HepG2 (cell line): ENCODE measurements at regions not wholly inside any gene's neighbourhood (a gene's known extent, or its start where the extent isn't known, plus 50 kb on each side); places are given as distances from the start of the nearest gene placed in this dataset.

ENCODE experiments used
- ATAC-seq: fragments of 200-7000 bp; cut with Tn5 transposase; 3 replicates; pipeline ENCODE4 v1.9.1; 2020; ENCODE audit warnings: mild to moderate bottlenecking, moderate library complexity
- BruUV-seq: library from RNA; stranded (reverse); fragments of 400-500 nt; replicated peaks from 2 replicates; lab custom pipeline; 2021; lab: Mats Ljungman, UMichigan
- CTCF ChIA-PET: fragments of 300-600 bp; formaldehyde crosslinking; extraction: SDS; loops from one replicate; lab custom pipeline; 2021; ENCODE audit warnings: low total read pairs, inconsistent platforms, low intra/inter-chr PET ratio; lab: Yijun Ruan, JAX
- POLR2A ChIA-PET: fragments of 350-600 bp; sonication (Branson Sonifier 250); formaldehyde crosslinking; loops from one replicate; lab custom pipeline; 2020; ENCODE audit warnings: antibody characterized with exemption, inconsistent platforms; lab: Yijun Ruan, JAX
- DNase-seq: peaks from one replicate; pipeline ENCODE4 v3.0.0-alpha.2; 2015; ENCODE audit warnings: low spot score
- FAIRE-seq: peaks from 3 replicates; lab custom pipeline; 2011; peaks lifted over from hg19 to GRCh38; lab: Jason Lieb, UNC
- H2AFZ ChIP-seq: one replicate; pipeline ENCODE4 v1.6.1; 2011; ENCODE audit warnings: low read length, inconsistent platforms
- H3K27ac ChIP-seq: fragments of 300-600 bp; 3 replicates; pipeline ENCODE4 v1.8.0; 2011; ENCODE audit warnings: mixed run types, mild to moderate bottlenecking, mixed read lengths, low read length, inconsistent platforms; ENCODE audit not compliant: insufficient read depth; ENCODE audit errors: extremely low read length
- H3K27me3 ChIP-seq, 2 experiments: fragments of 200-600 bp in 1 of 2; 2 replicates in 1 of 2; 3 replicates in 1 of 2; pipeline versions ENCODE4 v1.6.0 to v1.8.0; 2011; ENCODE audit warnings: low read length in 2 of 2, mild to moderate bottlenecking in 2 of 2, moderate library complexity in 2 of 2, inconsistent platforms in 1 of 2; ENCODE audit not compliant: insufficient read depth in 2 of 2, control insufficient read depth in 1 of 2
- H3K36me3 ChIP-seq, 2 experiments: fragments of 200-600 bp in 1 of 2; replicated peaks in 1 of 2; 2 replicates in 1 of 2; 3 replicates in 1 of 2; pipeline versions ENCODE4 v1.5.1 to v1.8.0; 2011; ENCODE audit warnings: low read length in 2 of 2, inconsistent platforms in 1 of 2; ENCODE audit not compliant: insufficient read depth in 2 of 2, control insufficient read depth in 1 of 2
- H3K4me1 ChIP-seq: 2 replicates; pipeline ENCODE4 v1.5.1; 2012; ENCODE audit warnings: low read length, inconsistent platforms; ENCODE audit not compliant: insufficient read depth
- H3K4me2 ChIP-seq: 2 replicates; pipeline ENCODE4 v1.6.0; 2011; ENCODE audit warnings: low read depth, low read length, inconsistent platforms
- H3K4me3 ChIP-seq, 3 experiments: fragments of 200-600 bp in 1 of 3; sonication (generic), shearing (Covaris generic) in 1 of 3; replicated peaks in 1 of 3; 2 replicates each; pipeline ENCODE4 v1.5.1; 2011 to 2016; ENCODE audit warnings: low read length in 3 of 3, inconsistent platforms in 2 of 3, low read depth in 2 of 3, mild to moderate bottlenecking in 2 of 3, control low read depth in 1 of 3, mixed read lengths in 1 of 3; ENCODE audit not compliant: insufficient read depth in 1 of 3
- H3K79me2 ChIP-seq: one replicate; pipeline ENCODE4 v1.6.1; 2011; ENCODE audit warnings: low read length, inconsistent platforms; ENCODE audit not compliant: insufficient read depth
- H3K9ac ChIP-seq: 2 replicates; pipeline ENCODE4 v1.6.0; 2011; ENCODE audit warnings: mild to moderate bottlenecking, low read depth, low read length, inconsistent platforms; ENCODE audit not compliant: insufficient read depth
- H3K9me3 ChIP-seq: 2 replicates; pipeline ENCODE4 v1.5.1; 2012; ENCODE audit warnings: mild to moderate bottlenecking, low read length
- H4K20me1 ChIP-seq: 2 replicates; pipeline ENCODE4 v1.6.0; 2011; ENCODE audit warnings: inconsistent platforms, mild to moderate bottlenecking, low read length, moderate library complexity; ENCODE audit not compliant: insufficient read depth
- ELF4 ChIP-seq: sonication (generic); formaldehyde crosslinking; IDR thresholded peaks from 2 replicates; pipeline ENCODE4 v1.5.0; 2020; ENCODE audit warnings: missing genetic modification reagents, mild to moderate bottlenecking, moderate library complexity, borderline replicate concordance
- MLLT10 ChIP-seq: sonication (generic); formaldehyde crosslinking; IDR thresholded peaks from 2 replicates; pipeline ENCODE4 v1.4.0; 2020; ENCODE audit warnings: missing genetic modification reagents
- NFKB2 ChIP-seq: sonication (generic); formaldehyde crosslinking; IDR thresholded peaks from 2 replicates; pipeline ENCODE4 v1.4.0; 2020; ENCODE audit warnings: missing genetic modification reagents, borderline replicate concordance
- NPAS2 ChIP-seq: sonication (generic); formaldehyde crosslinking; IDR thresholded peaks from 2 replicates; pipeline ENCODE4 v1.8.0; 2022; ENCODE audit warnings: mild to moderate bottlenecking, missing genetic modification reagents, borderline replicate concordance
- ONECUT2 ChIP-seq: sonication (generic); formaldehyde crosslinking; IDR thresholded peaks from 2 replicates; pipeline ENCODE4 v1.4.0; 2020; ENCODE audit warnings: missing genetic modification reagents
- PBX2 ChIP-seq: IDR thresholded peaks from 2 replicates; pipeline ENCODE4 v1.6.1; 2016; ENCODE audit warnings: control low read depth
- PLSCR1 ChIP-seq: sonication (generic); formaldehyde crosslinking; IDR thresholded peaks from 2 replicates; pipeline ENCODE4 v1.5.0; 2020; ENCODE audit warnings: missing genetic modification reagents, mild to moderate bottlenecking, borderline replicate concordance
- SKIL ChIP-seq: sonication (generic); formaldehyde crosslinking; IDR thresholded peaks from 2 replicates; pipeline ENCODE4 v1.8.0; 2022; ENCODE audit warnings: missing genetic modification reagents, mild to moderate bottlenecking, moderate library complexity, borderline replicate concordance
- SOX13 ChIP-seq, 3 experiments: fragments of 450-650 bp in 1 of 3; sonication (generic) in 1 of 3; formaldehyde crosslinking in 1 of 3; IDR thresholded peaks in 2 of 3; conservative IDR thresholded peaks in 1 of 3; 2 replicates each; pipeline versions ENCODE4 v1.5.0 to v1.6.1; 2016 to 2020; ENCODE audit warnings: antibody characterized with exemption in 1 of 3, mild to moderate bottlenecking in 1 of 3, missing compliant biosample characterization in 1 of 3, missing genetic modification reagents in 1 of 3, moderate library complexity in 1 of 3
- SRY ChIP-seq: sonication (generic); formaldehyde crosslinking; IDR thresholded peaks from 2 replicates; pipeline ENCODE4 v1.8.0; 2022; ENCODE audit warnings: mild to moderate bottlenecking, missing genetic modification reagents
- YEATS2 ChIP-seq: sonication (generic); formaldehyde crosslinking; IDR thresholded peaks from 2 replicates; pipeline ENCODE4 v1.4.0; 2020; ENCODE audit warnings: missing genetic modification reagents, borderline replicate concordance
- ZNF30 ChIP-seq: sonication (generic); formaldehyde crosslinking; IDR thresholded peaks from 2 replicates; pipeline ENCODE4 v1.5.0; 2020; ENCODE audit warnings: mild to moderate bottlenecking, missing genetic modification reagents
- ZNF335 ChIP-seq: sonication (generic); formaldehyde crosslinking; IDR thresholded peaks from 2 replicates; pipeline ENCODE4 v1.4.0; 2020; ENCODE audit warnings: missing genetic modification reagents
- ZNF543 ChIP-seq: sonication (generic); formaldehyde crosslinking; IDR thresholded peaks from 2 replicates; pipeline ENCODE4 v1.4.0; 2020; ENCODE audit warnings: mild to moderate bottlenecking, missing genetic modification reagents
- WGBS: methylation state at CpG from one replicate; pipeline ENCODE4 v1.1.6; 2017; ENCODE audit warnings: low lambda C conversion rate; 5-methylcytosine and 5-hydroxymethylcytosine counted together
- in situ Hi-C: cut with HindIII; loops from 2 replicates; pipeline ENCODE4 v1.10.0; 2017; ENCODE audit warnings: low pct_unique_long_range_greater_than_20kb; ENCODE audit not compliant: extremely low pct_ligation_motif_present
- intact Hi-C: fragments of 100-400 bp; cut with micrococcal nuclease; formaldehyde crosslinking; loops from one replicate; pipeline ENCODE4 v1.10.0; 2022; ENCODE audit not compliant: unreplicated experiment

DNA sequence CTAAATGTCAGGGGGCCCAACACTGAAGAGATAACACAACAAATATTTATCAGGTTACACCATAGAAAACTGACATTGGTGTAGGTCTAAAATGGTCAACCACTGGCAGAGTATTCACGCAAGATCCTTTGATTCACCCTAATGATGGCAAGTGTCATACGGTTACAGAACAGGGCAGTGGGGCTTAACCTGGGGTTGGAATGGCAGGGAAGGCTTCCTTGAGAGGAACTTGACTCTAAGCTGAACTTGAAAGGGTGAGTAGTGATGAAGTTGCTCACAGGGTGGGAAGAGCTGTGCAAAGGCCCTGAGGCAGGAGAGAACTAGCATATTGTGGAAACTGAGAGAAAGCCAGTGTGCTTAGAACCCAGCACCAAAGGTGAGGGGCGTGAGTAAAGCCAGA is 97.1 kb upstream of the MVB12B start (continued):
- no peak for TF ChIP-seq YEATS2
- no peak for TF ChIP-seq NPAS2

GRCh38 chr9:126230692-126231091 is 95.9 kb upstream of the MVB12B start:
- no peak for TF ChIP-seq MLLT10
- no peak for TF ChIP-seq SRY (CRISPR knock-in tag)
- no peak for TF ChIP-seq SOX13 (IDR thresholded peaks at IDR 0.05)
- no peak for TF ChIP-seq SOX13 (CRISPR knock-in tag; conservative IDR thresholded peaks at IDR 0.05 in 1 of 2, IDR thresholded peaks at IDR 0.05 in 1 of 2)
- no peak for TF ChIP-seq SKIL (CRISPR knock-in tag)
- TF ChIP-seq ZNF543 (CRISPR knock-in tag), result no peak
- TF ChIP-seq PLSCR1 (CRISPR knock-in tag), result no peak
- no peak for TF ChIP-seq ZNF30
- TF ChIP-seq ELF4, result no peak
- 0 out of 2 replicates have a peak, but pooled peaks have one; percentile 26 for TF ChIP-seq PBX2 (CRISPR knock-in tag)
- TF ChIP-seq NFKB2 (CRISPR knock-in tag), result no peak
- TF ChIP-seq ONECUT2, result peak; percentile 75
- no peak for TF ChIP-seq ZNF335 (CRISPR knock-in tag)
- H3K27ac ChIP-seq, result no peak overlapping the region
- DNase-seq, result no peak
- no peak overlapping the region for H3K4me2 ChIP-seq
- 13% methylated on average over 11 of the region's 11 CpGs for WGBS
- no TSS peak for BruUV-seq
- FAIRE-seq, result no peak
- H3K27me3 ChIP-seq, result peaks cover 2 to 76% of the 10 kb centered on the region in 2 experiments; a peak in 4 of 5 replicates
- no peak for ATAC-seq
- H3K4me3 ChIP-seq, result no peak overlapping the region
- H2AFZ ChIP-seq, result no peak overlapping the region
- in situ Hi-C loops, result no loop called here
- intact Hi-C loops, result no loop called here
- no peaks in the 10 kb centered on the region for H3K9me3 ChIP-seq
- H3K9ac ChIP-seq, result no peak overlapping the region
- ChIA-PET CTCF (no interaction called here), POLR2A (no interaction called here)
- no peaks in the 10 kb centered on the region for H3K36me3 ChIP-seq
- H3K79me2 ChIP-seq, result no peaks in the 10 kb centered on the region
- H3K4me1 ChIP-seq, result no peaks in the 10 kb centered on the region
- H4K20me1 ChIP-seq, result no peaks in the 10 kb centered on the region
